Esophagus squamous epithelium (tissue), 4 donors: ENCODE measurements at regions not wholly inside any gene's neighbourhood (a gene's known extent, or its start where the extent isn't known, plus 50 kb on each side); places are given as distances from the start of the nearest gene placed in this dataset.

Source experiments
- CTCF ChIP-seq, 6 experiments: fragments of 450-650 bp in 4 of 6; fragments of 200-600 bp in 2 of 6; sonication (generic) in 2 of 6; IDR thresholded peaks; one replicate each; pipeline ENCODE4 v1.5.1; 2016 to 2019; ENCODE audit warnings: antibody characterized with exemption in 6 of 6, mild to moderate bottlenecking in 4 of 6, moderate library complexity in 4 of 6
- POLR2A ChIP-seq, 4 donors: fragments of 450-650 bp; IDR thresholded peaks; one replicate each; pipeline ENCODE4 v1.6.1; 2017; ENCODE audit warnings: antibody characterized with exemption in 4 of 4, mild to moderate bottlenecking in 4 of 4, moderate library complexity in 3 of 4

- no peak for TF ChIP-seq CTCF (IDR thresholded peaks at IDR 0.05)
- no peak for TF ChIP-seq POLR2A (IDR thresholded peaks at IDR 0.05)
Measured at GRCh38 chr9:24844217-24844616, 298.5 kb upstream of the IZUMO3 start.
